HG03196 (cell line): ENCODE measurements at regions not wholly inside any gene's neighbourhood (a gene's known extent, or its start where the extent isn't known, plus 50 kb on each side); places are given as distances from the start of the nearest gene placed in this dataset.
"Not testable (repeated sequence)": the region's sequence is repeated elsewhere in the genome, so short reads cannot be mapped to it uniquely, and the experiment has no call there.

Experiments
- ATAC-seq: cut with Tn5 transposase; IDR thresholded peaks from one replicate; pipeline ENCODE4 v1.9.1; 2021; ENCODE audit not compliant: unreplicated experiment

GRCh38 chr4:100674976-100675375 is 157.2 kb upstream of the EMCN start:
- ATAC-seq, result no peak

DNA sequence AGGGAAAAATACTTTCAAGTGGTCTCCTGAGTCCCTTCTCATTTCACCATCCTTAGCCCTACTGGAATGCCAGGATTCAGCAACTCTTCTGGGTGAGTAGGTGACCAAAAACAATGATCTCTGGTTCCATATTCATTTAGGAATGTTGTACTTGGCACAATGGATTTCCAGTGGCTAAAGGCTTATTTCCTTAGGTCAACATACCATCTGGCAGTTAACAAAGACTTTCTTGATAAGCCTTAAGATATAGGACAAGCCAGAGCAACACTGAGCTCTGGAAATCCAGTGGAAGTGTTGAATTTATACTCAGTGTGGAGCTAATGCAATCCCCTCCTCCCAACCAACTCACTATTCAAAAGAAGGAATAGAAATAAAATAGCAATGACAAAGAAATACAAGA is 139.4 kb upstream of the EMCN start:
- ATAC-seq, result no peak

- no peak for ATAC-seq
Observed at GRCh38 chr4:100651499-100652175, 133.8 kb upstream of the EMCN start.

DNA sequence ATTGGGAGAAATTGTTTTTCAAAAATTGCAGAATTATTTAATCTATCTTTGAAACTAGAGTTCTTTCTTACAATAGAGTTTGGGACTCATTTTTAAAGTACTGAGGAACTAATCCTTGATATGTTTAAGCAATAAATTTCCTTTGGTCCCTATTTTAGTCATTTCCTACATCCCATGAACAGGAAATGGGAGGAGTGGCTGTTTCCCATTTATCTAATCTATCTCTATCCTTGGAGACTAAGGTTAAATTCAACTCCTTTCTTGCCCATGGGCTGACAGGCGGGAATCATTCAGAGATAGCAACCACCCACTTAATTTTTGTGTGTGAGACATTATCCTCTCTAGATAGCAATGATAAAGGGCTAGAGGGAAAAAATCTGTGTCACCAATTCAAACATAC is 131.6 kb upstream of the EMCN start:
- no peak for ATAC-seq

DNA sequence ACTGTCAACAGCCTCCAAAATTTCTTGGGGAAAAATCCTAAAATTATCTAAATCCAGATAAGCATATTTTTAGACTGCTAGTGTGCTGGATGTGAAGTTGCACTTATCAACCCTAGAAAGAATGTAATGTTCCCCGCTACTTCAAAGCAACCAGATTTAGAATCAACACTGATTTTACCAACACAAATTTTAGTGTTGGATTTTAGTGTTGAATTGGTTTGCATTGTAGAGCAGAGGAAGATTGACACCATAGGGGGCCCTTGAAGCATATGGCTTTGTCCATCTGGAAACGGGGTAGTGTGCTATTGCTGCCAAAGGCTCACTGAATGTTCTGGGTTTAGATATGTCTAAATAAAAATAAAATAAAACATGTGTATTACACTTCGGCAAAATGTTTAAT is 126.3 kb upstream of the EMCN start:
- ATAC-seq, result no peak

- no peak for ATAC-seq
Observed at GRCh38 chr4:100641336-100641735, 123.5 kb upstream of the EMCN start.

DNA sequence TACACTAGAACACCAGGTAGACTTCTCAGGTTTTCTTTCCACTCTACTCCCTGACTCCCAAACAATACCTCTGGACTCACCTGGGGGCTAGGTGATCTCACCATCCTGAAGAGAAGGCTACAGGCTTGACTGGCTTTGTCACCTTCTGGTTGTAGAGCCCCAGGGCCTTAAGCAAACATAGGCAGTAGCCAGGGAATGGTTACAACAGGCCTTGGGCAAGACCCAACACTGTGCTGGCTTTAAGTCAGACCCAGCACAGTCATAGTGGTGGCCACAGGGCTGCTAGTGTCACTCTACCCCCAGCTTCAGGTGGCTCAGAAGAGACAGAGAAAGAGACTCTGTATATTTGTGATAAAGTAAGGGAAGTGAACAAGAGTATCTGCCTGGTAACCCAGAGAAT is 118.1 kb upstream of the EMCN start:
- ATAC-seq, result no peak

DNA sequence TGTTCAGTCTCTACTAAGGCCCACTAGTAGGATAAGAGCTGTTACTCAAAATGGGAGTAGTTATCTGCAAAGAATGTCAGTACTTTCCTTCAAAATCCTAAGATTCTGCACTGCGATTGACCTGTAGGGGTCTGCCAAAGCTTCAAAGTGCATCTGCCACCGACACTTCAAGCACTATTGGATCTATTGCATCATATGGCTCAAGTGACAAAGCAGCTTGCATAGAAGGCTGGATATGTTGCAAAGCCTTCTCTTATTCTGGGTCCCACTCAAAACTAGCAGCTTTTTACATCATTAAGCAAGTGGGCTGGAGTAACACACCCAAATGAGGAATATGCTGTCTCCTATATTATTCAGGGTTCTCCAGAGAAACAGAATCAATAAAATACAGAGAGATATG is 115.4 kb upstream of the EMCN start:
- no peak for ATAC-seq

- ATAC-seq, result no peak
Observed at GRCh38 chr4:100632163-100632562, 114.3 kb upstream of the EMCN start.

GRCh38 chr4:100631281-100631968 is 113.6 kb upstream of the EMCN start:
- no peak for ATAC-seq

DNA sequence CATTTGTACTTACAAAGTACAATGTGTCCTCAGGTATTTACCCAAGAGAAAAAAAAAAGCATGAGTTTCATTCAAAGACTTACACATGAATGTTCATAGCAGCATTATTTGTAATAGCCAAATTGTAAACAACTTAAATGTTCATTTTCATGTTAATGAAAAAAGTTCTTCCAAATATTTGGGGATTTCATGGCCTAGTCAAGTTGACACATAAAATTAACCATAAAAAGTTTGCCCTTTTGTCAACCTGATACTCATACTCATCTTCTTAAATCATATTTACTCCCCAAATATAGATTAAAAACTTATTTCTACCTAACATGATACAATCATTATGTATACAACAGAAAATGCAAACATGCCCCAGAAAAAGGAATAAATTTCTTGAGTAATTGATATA is 112.5 kb upstream of the EMCN start:
- ATAC-seq, result no peak

DNA sequence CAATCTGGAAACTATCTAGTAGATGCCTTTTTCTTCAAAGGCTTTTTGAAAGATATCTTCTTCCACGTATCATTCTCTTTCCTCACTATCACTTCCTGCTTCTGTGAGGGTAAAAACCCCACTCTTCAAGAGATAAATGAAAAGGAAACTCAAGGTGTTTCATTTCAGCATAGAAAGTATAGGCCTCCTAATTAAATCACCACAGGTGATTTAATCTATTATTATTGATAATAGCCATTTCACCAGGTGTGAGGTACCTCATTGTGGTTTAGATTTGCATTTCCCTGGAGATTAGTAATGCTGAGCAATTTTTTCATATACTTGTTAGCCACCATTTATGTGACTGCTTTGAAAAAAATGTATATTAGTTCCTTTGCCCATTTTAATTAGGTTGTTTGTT is 92.0 kb upstream of the EMCN start:
- no peak for ATAC-seq

DNA sequence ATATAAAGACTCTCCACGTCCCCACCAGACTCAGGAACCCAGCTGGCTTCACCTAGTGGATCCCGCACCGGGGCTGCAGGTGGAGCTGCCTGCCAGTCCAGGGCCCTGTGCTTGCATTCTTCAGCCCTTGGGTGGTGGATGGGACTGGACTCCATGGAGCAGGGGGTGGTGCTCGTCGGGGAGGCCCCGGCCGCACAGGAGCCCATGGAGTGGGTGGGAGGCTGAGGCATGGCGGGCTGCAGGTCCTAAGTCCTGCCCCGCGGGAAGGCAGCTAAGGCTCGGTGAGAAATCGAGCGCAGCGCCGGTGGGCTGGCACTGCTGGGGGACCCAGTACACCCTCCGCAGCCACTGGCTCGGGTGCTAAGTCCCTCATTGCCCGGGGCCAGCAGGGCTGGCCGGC is 90.8 kb upstream of the EMCN start:
- not testable (repeated sequence) for ATAC-seq

DNA sequence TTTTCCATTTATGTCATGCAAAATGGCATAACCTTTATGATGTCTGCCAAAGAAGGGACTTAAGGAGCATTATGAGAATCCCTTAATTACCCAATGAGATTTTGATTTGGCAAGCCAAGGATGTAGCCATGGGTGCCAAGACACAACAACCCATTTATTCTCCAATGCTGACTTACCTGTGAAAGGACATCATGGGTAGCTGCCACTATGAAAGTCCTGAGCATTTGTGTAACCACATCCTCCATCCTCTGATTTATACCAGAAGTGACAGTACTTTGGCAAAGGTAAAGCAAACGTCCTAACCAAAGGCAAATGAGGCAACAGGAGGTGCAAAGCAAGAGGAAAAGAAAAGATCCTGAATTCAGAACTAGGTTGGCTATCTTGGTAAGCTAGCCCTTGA is 87.3 kb upstream of the EMCN start:
- no peak for ATAC-seq

DNA sequence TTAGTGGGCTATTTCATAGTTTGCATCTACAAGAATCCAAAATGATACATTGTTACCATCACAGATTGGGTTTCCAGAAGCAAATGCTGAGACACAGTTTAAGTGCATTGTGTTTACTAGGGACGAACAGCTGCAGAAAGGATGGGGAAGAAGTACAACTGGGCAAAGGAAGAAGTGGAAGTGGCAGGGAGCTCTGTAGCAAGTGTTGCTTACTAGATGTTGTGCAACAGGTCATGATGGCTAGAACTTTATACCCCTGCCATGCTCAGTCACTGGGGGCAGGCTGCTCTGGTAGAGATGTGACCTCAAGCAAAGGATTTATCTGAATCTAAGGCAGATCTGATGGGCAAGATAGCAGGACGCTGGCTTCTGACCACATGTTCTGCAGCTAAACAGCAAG is 76.1 kb upstream of the EMCN start:
- ATAC-seq, result no peak

- no peak for ATAC-seq
Observed at GRCh38 chr4:100591161-100591876, 73.5 kb upstream of the EMCN start.

DNA sequence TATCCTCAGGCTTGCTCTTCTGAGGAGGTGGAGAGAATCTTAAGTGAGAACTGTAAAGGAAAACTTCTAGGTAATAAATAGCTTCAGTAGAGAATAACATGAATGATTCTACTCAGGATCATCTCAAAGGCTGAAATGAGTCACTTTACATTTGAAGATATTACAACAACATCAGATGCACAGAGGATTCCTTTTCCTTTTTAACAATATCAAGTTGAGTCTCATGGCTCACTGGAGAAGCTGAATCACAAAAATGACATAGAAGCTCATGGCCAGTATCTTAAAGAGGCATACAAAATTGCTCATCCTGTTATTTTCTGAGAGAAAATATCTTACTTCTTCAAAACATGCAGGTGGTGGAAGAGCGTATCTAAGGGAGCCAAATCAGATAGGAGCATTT is 72.5 kb upstream of the EMCN start:
- ATAC-seq, result no peak

GRCh38 chr4:100588076-100588475 is 70.3 kb upstream of the EMCN start:
- ATAC-seq, result no peak

DNA sequence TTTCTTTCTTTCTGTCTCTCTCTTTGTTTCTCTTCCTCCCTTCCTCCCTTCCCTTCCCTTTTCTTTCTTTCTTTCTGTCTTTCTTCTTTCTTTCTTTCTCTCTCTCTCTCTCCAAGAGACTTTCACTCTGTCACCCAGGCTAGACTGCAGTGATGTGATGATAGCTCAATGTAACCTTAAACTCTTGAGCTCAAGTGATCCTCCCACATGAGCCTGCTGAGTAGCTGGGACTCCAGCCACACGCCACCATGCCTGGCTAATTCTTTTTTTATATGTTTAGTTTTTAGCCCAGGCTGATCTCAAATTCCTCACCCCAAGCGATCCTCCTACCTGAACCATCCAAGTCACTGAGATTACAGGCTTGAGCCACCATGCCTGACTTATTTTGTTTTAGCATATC is 64.3 kb upstream of the EMCN start:
- no peak for ATAC-seq

DNA sequence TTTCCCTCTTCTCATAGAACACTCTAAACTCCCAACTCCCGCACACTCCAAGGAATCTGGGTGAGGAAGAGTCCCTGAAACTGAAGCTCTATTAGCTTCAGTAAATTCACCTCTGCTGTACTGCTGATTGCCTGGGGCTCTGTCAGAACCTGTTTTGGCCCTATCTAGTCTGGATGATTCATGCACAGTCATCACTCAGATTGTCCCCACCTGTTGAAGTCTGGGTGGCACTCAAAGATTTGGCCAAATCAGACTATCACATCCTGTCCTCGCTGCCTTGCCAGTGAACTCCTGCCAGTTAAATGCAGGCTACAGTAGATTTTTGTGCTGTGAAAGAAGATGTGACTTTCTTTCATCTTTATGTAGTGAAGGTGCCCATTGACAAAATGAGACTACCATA is 63.5 kb upstream of the EMCN start:
- no peak for ATAC-seq

DNA sequence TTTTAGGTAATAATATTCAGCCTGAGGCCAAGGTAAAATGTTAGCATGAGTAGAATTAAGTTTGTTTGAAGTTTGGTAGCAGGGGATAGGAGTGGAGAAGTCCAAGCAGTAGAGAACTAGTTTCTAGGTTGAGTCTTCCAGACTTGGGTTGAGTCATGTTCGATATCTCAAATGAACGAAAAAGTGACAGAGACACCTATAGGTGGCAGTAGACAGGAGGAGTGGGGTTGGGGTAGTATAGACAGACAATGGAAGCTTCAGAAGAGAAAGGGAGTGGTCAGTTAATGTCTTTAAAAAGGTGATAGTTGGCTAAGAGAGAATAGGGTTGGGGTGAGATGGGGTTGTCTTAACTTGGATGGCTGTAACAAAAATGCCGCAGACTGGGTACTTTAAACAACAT is 58.7 kb upstream of the EMCN start:
- ATAC-seq, result no peak

- ATAC-seq, result no peak
Observed at GRCh38 chr4:100574607-100575006, 56.8 kb upstream of the EMCN start.
